ENCODE measurements at regions not wholly inside any gene's neighbourhood (a gene's known extent, or its start where the extent isn't known, plus 50 kb on each side); places are given as distances from the start of the nearest gene placed in this dataset.

DNA sequence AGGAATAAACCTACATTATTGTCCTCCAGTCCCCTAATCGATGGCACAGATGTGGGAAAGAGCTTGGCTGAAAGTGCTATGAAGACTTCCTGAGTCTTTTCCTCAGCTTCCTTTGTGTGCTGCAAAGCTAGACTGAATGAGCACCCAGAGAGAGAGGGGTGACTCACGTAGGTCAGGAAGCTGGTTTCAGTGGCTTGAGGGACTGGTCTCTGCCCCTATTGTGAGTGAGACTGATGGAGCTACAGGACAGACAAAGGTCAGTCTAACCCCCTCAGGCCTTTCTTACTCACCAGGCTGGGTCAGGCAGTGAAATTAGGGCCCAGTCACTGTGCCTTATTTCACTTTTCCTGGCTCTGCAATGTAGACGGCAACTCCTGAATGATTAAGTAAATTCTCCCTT lies 171.1 kb upstream of the GRB10 start:
- TF ChIP-seq, protein P1, sequence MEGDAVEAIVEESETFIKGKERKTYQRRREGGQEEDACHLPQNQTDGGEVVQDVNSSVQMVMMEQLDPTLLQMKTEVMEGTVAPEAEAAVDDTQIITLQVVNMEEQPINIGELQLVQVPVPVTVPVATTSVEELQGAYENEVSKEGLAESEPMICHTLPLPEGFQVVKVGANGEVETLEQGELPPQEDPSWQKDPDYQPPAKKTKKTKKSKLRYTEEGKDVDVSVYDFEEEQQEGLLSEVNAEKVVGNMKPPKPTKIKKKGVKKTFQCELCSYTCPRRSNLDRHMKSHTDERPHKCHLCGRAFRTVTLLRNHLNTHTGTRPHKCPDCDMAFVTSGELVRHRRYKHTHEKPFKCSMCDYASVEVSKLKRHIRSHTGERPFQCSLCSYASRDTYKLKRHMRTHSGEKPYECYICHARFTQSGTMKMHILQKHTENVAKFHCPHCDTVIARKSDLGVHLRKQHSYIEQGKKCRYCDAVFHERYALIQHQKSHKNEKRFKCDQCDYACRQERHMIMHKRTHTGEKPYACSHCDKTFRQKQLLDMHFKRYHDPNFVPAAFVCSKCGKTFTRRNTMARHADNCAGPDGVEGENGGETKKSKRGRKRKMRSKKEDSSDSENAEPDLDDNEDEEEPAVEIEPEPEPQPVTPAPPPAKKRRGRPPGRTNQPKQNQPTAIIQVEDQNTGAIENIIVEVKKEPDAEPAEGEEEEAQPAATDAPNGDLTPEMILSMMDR (conservative IDR thresholded peaks at IDR 0.05 in 1 of 2, IDR thresholded peaks at IDR 0.05 in 1 of 2; ENCODE audit: low read depth in 1 of 2, low read length in 2 of 2): no peak
- no peak for TF ChIP-seq EZH2 (IDR thresholded peaks at IDR 0.05; ENCODE audit: low read length, missing control alignments)

All from fibroblast of lung (primary cell).